ENCODE measurements at regions not wholly inside any gene's neighbourhood (a gene's known extent, or its start where the extent isn't known, plus 50 kb on each side); places are given as distances from the start of the nearest gene placed in this dataset.
A peak's percentile ranks its signal among the peaks of the same experiment; 100 is the strongest.

GRCh38 chr6:4563156-4563555, 213.0 kb upstream of the CDYL start:
- peak overlapping the region; percentile 44 for H3K27ac Mint-ChIP-seq (ENCODE audit: unreplicated experiment)

GRCh38 chr6:4561773-4562400, 214.3 kb upstream of the CDYL start:
- no peak for TF ChIP-seq CTCF (IDR thresholded peaks at IDR 0.05; ENCODE audit: unreplicated experiment)
- H3K9me3 Mint-ChIP-seq (ENCODE audit: unreplicated experiment), result no peaks in the 10 kb centered on the region
- H3K4me1 Mint-ChIP-seq (ENCODE audit: unreplicated experiment), result peaks cover 32% of the 10 kb centered on the region
- peaks cover 6% of the 10 kb centered on the region for H3K36me3 Mint-ChIP-seq (ENCODE audit: low read depth, unreplicated experiment)
- H3K27ac Mint-ChIP-seq (ENCODE audit: unreplicated experiment), result no peak overlapping the region
- H3K27me3 Mint-ChIP-seq (ENCODE audit: unreplicated experiment), result peaks cover 2% of the 10 kb centered on the region
- no peak overlapping the region for H3K4me3 Mint-ChIP-seq (ENCODE audit: unreplicated experiment)
- DNase-seq (ENCODE audit: low spot score), result no peak

More at GRCh38 chr6:4563156-4563555, 213.0 kb upstream of the CDYL start:
- Mint-ChIP-seq H3K36me3 (ENCODE audit: low read depth, unreplicated experiment) (peaks cover 6% of the 10 kb centered on the region), H3K4me1 (ENCODE audit: unreplicated experiment) (peaks cover 32% of the 10 kb centered on the region), H3K27me3 (ENCODE audit: unreplicated experiment) (peaks cover 2% of the 10 kb centered on the region), H3K9me3 (ENCODE audit: unreplicated experiment) (no peaks in the 10 kb centered on the region), H3K4me3 (ENCODE audit: unreplicated experiment) (no peak overlapping the region)
- no peak for DNase-seq (ENCODE audit: low spot score)
- TF ChIP-seq CTCF (IDR thresholded peaks at IDR 0.05; ENCODE audit: unreplicated experiment), result no peak

GRCh38 chr6:4561078-4561435, 215.1 kb upstream of the CDYL start:
- peaks cover 32% of the 10 kb centered on the region for H3K4me1 Mint-ChIP-seq (ENCODE audit: unreplicated experiment)
- peak overlapping the region; percentile 54 for H3K27ac Mint-ChIP-seq (ENCODE audit: unreplicated experiment)
- DNase-seq (ENCODE audit: low spot score), result no peak
- peak overlapping the region; percentile 72 for H3K4me3 Mint-ChIP-seq (ENCODE audit: unreplicated experiment)
- H3K9me3 Mint-ChIP-seq (ENCODE audit: unreplicated experiment), result no peaks in the 10 kb centered on the region
- no peak for TF ChIP-seq CTCF (IDR thresholded peaks at IDR 0.05; ENCODE audit: unreplicated experiment)
- peaks cover 6% of the 10 kb centered on the region for H3K36me3 Mint-ChIP-seq (ENCODE audit: low read depth, unreplicated experiment)
- peaks cover 2% of the 10 kb centered on the region for H3K27me3 Mint-ChIP-seq (ENCODE audit: unreplicated experiment)

GRCh38 chr6:4560221-4561077, 215.8 kb upstream of the CDYL start:
- no peak for DNase-seq (ENCODE audit: low spot score)
- Mint-ChIP-seq H3K4me3 (ENCODE audit: unreplicated experiment) (peak overlapping the region; percentile 72), H3K27me3 (ENCODE audit: unreplicated experiment) (peaks cover 2% of the 10 kb centered on the region), H3K36me3 (ENCODE audit: low read depth, unreplicated experiment) (peaks cover 6% of the 10 kb centered on the region), H3K4me1 (ENCODE audit: unreplicated experiment) (peaks cover 32% of the 10 kb centered on the region), H3K9me3 (ENCODE audit: unreplicated experiment) (no peaks in the 10 kb centered on the region), H3K27ac (ENCODE audit: unreplicated experiment) (peak overlapping the region; percentile 54)
- TF ChIP-seq CTCF (IDR thresholded peaks at IDR 0.05; ENCODE audit: unreplicated experiment), result no peak

Measured in endothelial cell (in vitro differentiated cells).